Loucy (cell line): ENCODE measurements at regions not wholly inside any gene's neighbourhood (a gene's known extent, or its start where the extent isn't known, plus 50 kb on each side); places are given as distances from the start of the nearest gene placed in this dataset.

Experiments used
- H2AFZ ChIP-seq: fragments of 200-600 bp; sonication (generic); 2 replicates; pipeline ENCODE4 v1.6.0; 2016; ENCODE audit warnings: antibody characterized with exemption, mild to moderate bottlenecking, low read length, moderate library complexity
- H3F3A ChIP-seq: fragments of 200-600 bp; 2 replicates; pipeline ENCODE4 v1.6.0; 2016; ENCODE audit warnings: antibody characterized with exemption, low read depth, mild to moderate bottlenecking
- H3K27me3 ChIP-seq: fragments of 200-600 bp; sonication (generic); 2 replicates; pipeline ENCODE4 v1.6.1; 2014; ENCODE audit warnings: low read length, mild to moderate bottlenecking; ENCODE audit not compliant: insufficient read depth, poor library complexity, severe bottlenecking
- H3K36me3 ChIP-seq: fragments of 200-600 bp; sonication (generic); 2 replicates; pipeline ENCODE4 v1.6.1; 2016; ENCODE audit warnings: low read length; ENCODE audit not compliant: insufficient read depth
- H3K4me1 ChIP-seq: fragments of 200-600 bp; sonication (generic); 2 replicates; pipeline ENCODE4 v1.5.1; 2014; ENCODE audit warnings: low read length, mild to moderate bottlenecking; ENCODE audit not compliant: insufficient read depth, poor library complexity, severe bottlenecking
- H3K4me2 ChIP-seq: fragments of 200-600 bp; sonication (generic); 2 replicates; pipeline ENCODE4 v1.6.0; 2014; ENCODE audit warnings: antibody characterized with exemption, low read length, low read depth, mild to moderate bottlenecking; ENCODE audit not compliant: poor library complexity, severe bottlenecking
- H3K4me3 ChIP-seq: fragments of 200-600 bp; sonication (generic); 2 replicates; pipeline ENCODE4 v1.5.1; 2014; ENCODE audit warnings: low read length, mild to moderate bottlenecking, mixed read lengths; ENCODE audit not compliant: poor library complexity, severe bottlenecking
- H3K79me2 ChIP-seq: fragments of 200-600 bp; sonication (generic); 2 replicates; pipeline ENCODE4 v1.6.1; 2014; ENCODE audit warnings: low read length; ENCODE audit not compliant: insufficient read depth
- H3K9ac ChIP-seq: fragments of 200-600 bp; sonication (generic); 2 replicates; pipeline ENCODE4 v1.6.0; 2014; ENCODE audit warnings: mild to moderate bottlenecking, low read depth, low read length, moderate library complexity; ENCODE audit not compliant: poor library complexity, severe bottlenecking
- H3K9me2 ChIP-seq: fragments of 200-600 bp; sonication (generic); replicated peaks from 2 replicates; pipeline ENCODE4 v1.6.1; 2016; ENCODE audit warnings: low read depth, low read length, mixed read lengths
- H3K9me3 ChIP-seq: fragments of 200-600 bp; sonication (generic); 2 replicates; pipeline ENCODE4 v1.6.1; 2014; ENCODE audit warnings: mild to moderate bottlenecking, antibody characterized with exemption, low read length, low read depth; ENCODE audit not compliant: insufficient read depth
- H4K20me1 ChIP-seq: fragments of 200-600 bp; sonication (generic); 2 replicates; pipeline ENCODE4 v1.6.0; 2014; ENCODE audit warnings: antibody characterized with exemption, low read length, mild to moderate bottlenecking; ENCODE audit not compliant: insufficient read depth, poor library complexity, severe bottlenecking
- CTCF ChIP-seq: fragments of 200-600 bp; sonication (generic); conservative IDR thresholded peaks from 2 replicates; pipeline ENCODE4 v1.5.1; 2014; ENCODE audit warnings: mild to moderate bottlenecking, antibody characterized with exemption, low read length
- EZH2phosphoT487 ChIP-seq: fragments of 200-600 bp; IDR thresholded peaks from 2 replicates; pipeline ENCODE4 v1.6.1; 2018; ENCODE audit warnings: antibody characterized with exemption, mild to moderate bottlenecking, moderate library complexity, borderline replicate concordance

DNA sequence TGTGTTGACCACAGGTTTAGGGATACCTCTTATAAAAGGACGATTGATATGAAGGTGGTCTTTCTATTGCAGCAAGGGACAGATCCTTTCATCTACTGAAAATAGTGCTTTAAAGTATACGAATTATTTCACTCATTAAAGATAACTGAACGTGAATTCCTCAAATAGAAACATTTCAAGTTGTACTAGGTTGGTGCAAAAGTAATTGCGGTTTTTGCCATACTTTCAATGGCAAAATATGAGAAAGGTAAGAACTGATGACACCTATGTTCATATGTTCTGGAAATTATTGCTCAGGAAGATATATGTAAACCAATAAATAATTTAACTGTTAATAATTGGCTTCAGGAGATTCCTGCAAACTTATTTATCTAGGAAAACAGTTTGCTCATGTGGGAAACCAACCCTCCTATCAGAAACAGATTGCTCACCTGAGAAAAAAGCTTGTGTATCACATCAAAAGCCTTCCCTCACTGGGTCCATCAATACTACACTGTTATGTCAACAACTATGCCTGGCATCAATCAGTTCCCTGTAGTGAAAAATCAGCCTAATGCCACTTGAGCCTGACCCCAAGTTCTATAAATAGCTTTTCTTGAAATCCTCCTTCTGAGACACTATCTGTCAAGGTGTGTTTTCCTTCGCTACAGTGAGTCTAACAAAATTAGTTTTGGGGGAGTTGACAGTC is 81.5 kb upstream of the ACSL3 start:
- Histone ChIP-seq H3K9me2 (no peaks in the 10 kb centered on the region), H3K27me3 (no peaks in the 10 kb centered on the region), H3K9me3 (no peaks in the 10 kb centered on the region), H3K4me1 (no peaks in the 10 kb centered on the region), H3F3A (no peaks in the 10 kb centered on the region), H3K4me3 (no peak overlapping the region), H3K79me2 (no peaks in the 10 kb centered on the region), H4K20me1 (no peaks in the 10 kb centered on the region), H3K4me2 (no peak overlapping the region), H3K9ac (no peak overlapping the region), H3K36me3 (no peaks in the 10 kb centered on the region), H2AFZ (no peak overlapping the region)
- no peak for TF ChIP-seq EZH2phosphoT487
- no peak for TF ChIP-seq CTCF

DNA sequence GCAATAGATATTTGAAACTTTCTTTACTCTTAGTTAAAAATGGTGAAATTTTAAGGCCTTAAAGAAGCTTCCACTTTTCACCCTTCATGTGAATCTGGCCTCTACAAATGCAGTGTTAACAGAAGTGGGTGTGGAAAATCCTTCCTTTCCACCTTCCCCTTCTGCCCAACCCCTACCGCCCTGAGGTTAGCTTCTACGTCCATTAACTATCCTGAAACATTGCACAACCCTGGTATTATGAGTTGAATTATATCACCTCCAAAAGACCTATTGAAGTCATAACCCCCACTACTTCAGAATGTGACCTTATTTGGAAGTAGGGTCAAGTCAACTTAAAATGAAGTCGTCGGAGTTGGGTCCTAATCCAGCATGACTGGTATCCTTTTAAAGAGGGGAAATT is 80.8 kb upstream of the ACSL3 start:
- Histone ChIP-seq H3F3A (no peaks in the 10 kb centered on the region), H3K79me2 (no peaks in the 10 kb centered on the region), H3K9ac (no peak overlapping the region), H3K4me2 (no peak overlapping the region), H3K9me3 (no peaks in the 10 kb centered on the region), H3K27me3 (no peaks in the 10 kb centered on the region), H4K20me1 (no peaks in the 10 kb centered on the region), H3K9me2 (no peaks in the 10 kb centered on the region), H3K4me3 (no peak overlapping the region), H3K36me3 (no peaks in the 10 kb centered on the region), H2AFZ (no peak overlapping the region), H3K4me1 (no peaks in the 10 kb centered on the region)
- TF ChIP-seq EZH2phosphoT487 (no peak), CTCF (no peak)

DNA sequence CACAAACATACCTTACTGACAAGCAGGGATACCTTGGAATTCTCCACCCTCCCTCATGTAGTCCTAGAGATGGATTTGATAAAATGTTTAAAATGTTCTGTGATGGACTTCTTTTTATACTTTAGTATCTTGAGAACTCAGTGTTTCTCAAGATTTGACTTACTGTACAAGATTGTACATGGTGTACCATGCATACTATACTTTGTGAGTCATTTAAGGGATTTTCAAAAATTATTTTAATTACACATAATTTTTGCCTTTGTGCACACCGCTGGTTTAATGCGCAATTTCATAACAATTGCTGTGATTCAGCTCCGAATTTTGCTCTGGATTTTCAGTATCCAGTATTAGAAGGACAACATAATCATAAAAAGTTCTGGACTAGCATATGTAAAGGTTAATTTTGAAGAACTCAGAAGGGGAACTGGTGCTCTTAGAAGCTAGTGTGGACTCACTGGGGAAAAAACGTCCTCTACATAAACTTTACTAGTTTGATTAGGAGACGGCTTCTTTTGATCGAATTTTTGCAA is 78.6 kb upstream of the ACSL3 start:
- H3K9ac ChIP-seq = no peak overlapping the region
- no peaks in the 10 kb centered on the region for H3F3A ChIP-seq
- H2AFZ ChIP-seq = no peak overlapping the region
- no peak overlapping the region for H3K4me2 ChIP-seq
- H3K9me2 ChIP-seq = no peaks in the 10 kb centered on the region
- H3K36me3 ChIP-seq = no peaks in the 10 kb centered on the region
- H3K4me1 ChIP-seq = no peaks in the 10 kb centered on the region
- TF ChIP-seq CTCF = no peak
- no peak for TF ChIP-seq EZH2phosphoT487
- H3K27me3 ChIP-seq = no peaks in the 10 kb centered on the region
- no peaks in the 10 kb centered on the region for H4K20me1 ChIP-seq
- no peak overlapping the region for H3K4me3 ChIP-seq
- H3K79me2 ChIP-seq = no peaks in the 10 kb centered on the region
- no peaks in the 10 kb centered on the region for H3K9me3 ChIP-seq
